IMR-90 (cell line): ENCODE measurements at regions not wholly inside any gene's neighbourhood (a gene's known extent, or its start where the extent isn't known, plus 50 kb on each side); places are given as distances from the start of the nearest gene placed in this dataset.
"Not testable (repeated sequence)": the region's sequence is repeated elsewhere in the genome, so short reads cannot be mapped to it uniquely, and the experiment has no call there.

Experiments
- ATAC-seq: fragments of 200-7000 bp; cut with Tn5 transposase; 2 replicates; pipeline ENCODE4 v1.9.1; 2020; ENCODE audit warnings: low read depth, mild to moderate bottlenecking, moderate library complexity
- BruUV-seq: library from RNA; stranded (reverse); fragments of 400-500 nt; replicated peaks from 2 replicates; lab custom pipeline; 2021; lab: Mats Ljungman, UMichigan
- CTCF ChIA-PET: fragments of 300-600 bp; formaldehyde crosslinking; extraction: SDS; loops from one replicate; lab custom pipeline; 2021; ENCODE audit warnings: antibody characterized with exemption; lab: Yijun Ruan, JAX
- POLR2A ChIA-PET: fragments of 300-600 bp; sonication (Branson Sonifier 250); formaldehyde crosslinking; loops from one replicate; lab custom pipeline; 2022; ENCODE audit warnings: antibody characterized with exemption; ENCODE audit not compliant: unreplicated experiment; lab: Charles Lee
- DNase-seq: peaks from one replicate; pipeline ENCODE4 v3.0.0; 2013
- H2AFZ ChIP-seq: replicated peaks from 2 replicates; pipeline ENCODE3; 2013; ENCODE audit warnings: low read length, mild to moderate bottlenecking; ENCODE audit not compliant: poor library complexity
- H2AK5ac ChIP-seq: 2 replicates; pipeline ENCODE4 v1.6.1; 2013; ENCODE audit warnings: low read depth, low read length, inconsistent platforms
- H2AK9ac ChIP-seq: replicated peaks from 2 replicates; pipeline ENCODE3; 2013; ENCODE audit warnings: mild to moderate bottlenecking, low read depth, low read length, moderate library complexity; ENCODE audit not compliant: poor library complexity
- H2BK120ac ChIP-seq: 2 replicates; pipeline ENCODE4 v1.6.1; 2013; ENCODE audit warnings: low read depth, low read length, inconsistent platforms
- H2BK15ac ChIP-seq: 3 replicates; pipeline ENCODE4 v1.6.1; 2013; ENCODE audit warnings: low read depth, low read length, inconsistent platforms
- H2BK20ac ChIP-seq: 2 replicates; pipeline ENCODE4 v1.6.1; 2013; ENCODE audit warnings: low read depth, mild to moderate bottlenecking, inconsistent platforms, low read length, moderate library complexity
- H2BK5ac ChIP-seq: 2 replicates; pipeline ENCODE4 v1.6.1; 2013; ENCODE audit warnings: mild to moderate bottlenecking, low read depth, low read length, inconsistent platforms; ENCODE audit not compliant: poor library complexity, severe bottlenecking
- H3K14ac ChIP-seq: replicated peaks from 2 replicates; pipeline ENCODE4 v1.6.1; 2013; ENCODE audit warnings: low read depth, low read length, inconsistent platforms
- H3K18ac ChIP-seq: 2 replicates; pipeline ENCODE4 v1.6.1; 2013; ENCODE audit warnings: low read depth, low read length, control low read depth
- H3K23ac ChIP-seq: 2 replicates; pipeline ENCODE4 v1.6.1; 2013; ENCODE audit warnings: low read depth, low read length, inconsistent platforms
- H3K27ac ChIP-seq: 2 replicates; pipeline ENCODE4 v1.5.1; 2013; ENCODE audit warnings: mild to moderate bottlenecking, control low read depth, low read length; ENCODE audit not compliant: insufficient read depth
- H3K27me3 ChIP-seq: 2 replicates; pipeline ENCODE4 v1.6.1; 2013; ENCODE audit warnings: low read length; ENCODE audit not compliant: control insufficient read depth, insufficient read depth
- H3K36me3 ChIP-seq: 2 replicates; pipeline ENCODE4 v1.6.1; 2013; ENCODE audit warnings: low read length, mixed read lengths; ENCODE audit not compliant: control insufficient read depth, insufficient read depth
- H3K4ac ChIP-seq: 2 replicates; pipeline ENCODE4 v1.6.1; 2013; ENCODE audit warnings: low read depth, low read length, inconsistent platforms
- H3K4me1 ChIP-seq: 2 replicates; pipeline ENCODE4 v1.6.1; 2013; ENCODE audit warnings: low read length, mixed read lengths; ENCODE audit not compliant: control insufficient read depth, insufficient read depth
- H3K4me2 ChIP-seq: 2 replicates; pipeline ENCODE4 v1.6.1; 2013; ENCODE audit warnings: low read depth, mild to moderate bottlenecking, control low read depth, low read length, moderate library complexity
- H3K4me3 ChIP-seq: 2 replicates; pipeline ENCODE4 v1.5.1; 2013; ENCODE audit warnings: low read depth, mild to moderate bottlenecking, control low read depth, low read length, moderate library complexity; ENCODE audit not compliant: insufficient read depth
- H3K56ac ChIP-seq: 2 replicates; pipeline ENCODE4 v1.6.1; 2013; ENCODE audit warnings: low read length, inconsistent platforms; ENCODE audit not compliant: insufficient read depth; ENCODE audit errors: extremely low read depth
- H3K79me1 ChIP-seq, 2 experiments: 2 replicates each; pipeline ENCODE4 v1.6.1; 2013; ENCODE audit warnings: low read length in 2 of 2, inconsistent platforms in 1 of 2, low read depth in 1 of 2
- H3K9ac ChIP-seq: 2 replicates; pipeline ENCODE4 v1.6.1; 2013; ENCODE audit warnings: low read depth, low read length, control low read depth
- H3K9me1 ChIP-seq: 2 replicates; pipeline ENCODE4 v1.6.1; 2013; ENCODE audit warnings: low read length, inconsistent platforms; ENCODE audit not compliant: insufficient read depth
- H3K9me3 ChIP-seq: 2 replicates; pipeline ENCODE4 v1.6.1; 2013; ENCODE audit warnings: low read length; ENCODE audit not compliant: control insufficient read depth, insufficient read depth
- H4K20me1 ChIP-seq: 2 replicates; pipeline ENCODE4 v1.6.1; 2013; ENCODE audit warnings: low read length, inconsistent platforms; ENCODE audit not compliant: insufficient read depth
- H4K5ac ChIP-seq: 2 replicates; pipeline ENCODE4 v1.6.1; 2013; ENCODE audit warnings: mild to moderate bottlenecking, low read depth, low read length, control low read depth
- H4K8ac ChIP-seq, 2 experiments: 2 replicates each; pipeline ENCODE4 v1.6.1; 2013; ENCODE audit warnings: low read depth in 2 of 2, low read length in 2 of 2, control low read depth in 1 of 2, inconsistent platforms in 1 of 2
- H4K91ac ChIP-seq: 2 replicates; pipeline ENCODE4 v1.6.1; 2013; ENCODE audit warnings: low read depth, low read length, inconsistent platforms; ENCODE audit not compliant: insufficient read depth
- WGBS, 2 experiments: methylation state at CpG; one replicate each; pipeline versions ENCODE4 v1.1.5 to v1.1.7; 2013; ENCODE audit warnings: missing lambda C conversion rate in 2 of 2; ENCODE audit not compliant: insufficient read length in 1 of 2; ENCODE audit errors: extremely low coverage in 2 of 2; 5-methylcytosine and 5-hydroxymethylcytosine counted together
- dilution Hi-C: fragments of 300-500 bp; cut with HindIII; formaldehyde crosslinking; loops from one replicate; pipeline ENCODE4 v1.14.3; 2018; ENCODE audit warnings: low sequenced_read_pairs; ENCODE audit not compliant: unreplicated experiment
- in situ Hi-C: fragments of 300-500 bp; cut with MboI; formaldehyde crosslinking; loops from 3 replicates; pipeline ENCODE4 v1.14.3; 2019; ENCODE audit warnings: low sequenced_read_pairs, inconsistent platforms, mixed read lengths
- intact Hi-C: fragments of 100-400 bp; cut with micrococcal nuclease; formaldehyde crosslinking; loops from 2 replicates; pipeline ENCODE4 v1.10.0; 2022

DNA sequence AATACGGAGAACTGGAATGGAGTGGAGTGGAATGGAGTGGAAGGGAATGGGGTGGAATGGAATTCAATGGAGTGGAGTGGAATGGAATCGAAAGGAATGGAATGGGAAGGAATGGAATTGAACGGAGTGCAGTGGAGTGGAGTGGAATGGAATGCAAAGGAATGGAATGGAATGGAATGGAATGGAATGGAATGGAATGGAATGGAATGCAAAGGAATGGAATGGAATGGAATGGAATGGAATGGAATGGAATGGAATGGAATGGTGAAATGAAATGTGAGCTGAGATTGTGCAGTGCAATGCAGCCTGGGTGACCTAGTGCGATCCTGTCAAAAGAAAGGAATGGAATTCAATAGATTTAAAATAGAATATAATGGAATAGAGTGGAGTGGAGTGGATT, 357.3 kb upstream of the WSB1 start:
- H2AK9ac ChIP-seq, H4K5ac ChIP-seq, H2BK15ac ChIP-seq, H3K9ac ChIP-seq, H3K14ac ChIP-seq, H3K36me3 ChIP-seq, H2BK20ac ChIP-seq, DNase-seq, H2AFZ ChIP-seq, ATAC-seq, H4K91ac ChIP-seq, H3K23ac ChIP-seq, intact Hi-C loops, H3K27ac ChIP-seq, H3K4ac ChIP-seq, BruUV-seq, H2BK120ac ChIP-seq, dilution Hi-C loops, H3K79me1 ChIP-seq, H4K8ac ChIP-seq, H3K9me1 ChIP-seq, CTCF ChIA-PET, POLR2A ChIA-PET, H3K4me1 ChIP-seq, H3K27me3 ChIP-seq, H3K4me2 ChIP-seq, H2AK5ac ChIP-seq, H3K56ac ChIP-seq, H3K18ac ChIP-seq, H4K20me1 ChIP-seq, in situ Hi-C loops, H3K4me3 ChIP-seq: not testable (repeated sequence)
- WGBS, 2 experiments = 56 to 100% methylated on average over 1 to 4 of the region's 4 CpGs
- Histone ChIP-seq H2BK5ac (peak overlapping the region; percentile 35), H3K9me3 (peaks cover 38% of the 10 kb centered on the region)

DNA sequence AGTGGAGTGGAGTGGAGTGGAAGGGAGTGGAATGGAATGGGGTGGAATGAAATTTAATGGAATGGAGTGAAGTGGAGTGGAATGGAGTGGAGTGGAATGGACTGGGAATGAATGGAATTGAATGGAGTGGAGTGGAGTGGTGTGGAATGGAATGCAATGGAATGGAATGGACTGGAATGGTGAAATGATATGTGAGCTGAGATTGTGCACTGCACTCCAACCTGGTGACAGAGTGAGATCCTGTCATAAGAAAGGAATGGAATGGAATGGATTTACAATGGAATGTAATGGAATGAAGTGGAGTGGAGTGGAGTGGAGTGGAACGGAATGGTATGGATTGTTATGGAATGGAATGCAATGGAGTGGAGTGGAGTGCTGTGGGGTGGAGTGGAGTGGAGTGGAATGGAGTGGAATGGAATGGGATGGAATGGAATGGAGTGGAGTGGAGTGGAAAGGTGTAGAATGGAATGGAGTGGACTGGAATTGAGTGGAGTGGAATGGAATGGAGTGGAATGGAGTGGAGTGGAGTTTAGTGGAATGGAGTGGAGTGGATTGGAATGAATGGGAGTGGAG, 356.1 kb upstream of the WSB1 start:
- CTCF ChIA-PET, in situ Hi-C loops, H2AFZ ChIP-seq, H2AK5ac ChIP-seq, H3K23ac ChIP-seq, H3K56ac ChIP-seq, H3K9ac ChIP-seq, H3K4me2 ChIP-seq, H2AK9ac ChIP-seq, BruUV-seq, dilution Hi-C loops, H4K20me1 ChIP-seq, H3K27me3 ChIP-seq, intact Hi-C loops, H3K9me1 ChIP-seq, H4K8ac ChIP-seq, H3K14ac ChIP-seq, H3K36me3 ChIP-seq, H2BK15ac ChIP-seq, H3K4ac ChIP-seq, H3K27ac ChIP-seq, H3K18ac ChIP-seq, H4K91ac ChIP-seq, H2BK20ac ChIP-seq, POLR2A ChIA-PET, H2BK120ac ChIP-seq, H3K4me1 ChIP-seq, H4K5ac ChIP-seq, H3K79me1 ChIP-seq, H3K4me3 ChIP-seq, DNase-seq: not testable (repeated sequence)
- Histone ChIP-seq H2BK5ac (peak overlapping the region; percentile 91), H3K9me3 (peaks cover 38% of the 10 kb centered on the region)
- WGBS, 2 experiments = 45% methylated on average over 1 of the region's 1 CpG; no CpG with 5 or more reads in 1 of the 2 experiments
- peak; percentile 40; the same call in 1 of the 2 replicates for ATAC-seq
